H1 (cell line): ENCODE measurements at regions not wholly inside any gene's neighbourhood (a gene's known extent, or its start where the extent isn't known, plus 50 kb on each side); places are given as distances from the start of the nearest gene placed in this dataset.

Experiments used
- BRCA1 ChIP-seq: IDR thresholded peaks from 2 replicates; pipeline ENCODE4 v1.6.1; 2012; ENCODE audit warnings: low read depth, low read length, improper control_type of control experiment
- CEBPB ChIP-seq: IDR thresholded peaks from 2 replicates; pipeline ENCODE4 v1.6.1; 2012; ENCODE audit warnings: low read depth, low read length
- CHD1 ChIP-seq: IDR thresholded peaks from 2 replicates; pipeline ENCODE4 v1.6.1; 2012; ENCODE audit warnings: low read depth, low read length, improper control_type of control experiment
- POLR2A ChIP-seq, 2 experiments: IDR thresholded peaks; 1 replicate in 1 of 2; 2 replicates in 1 of 2; pipeline ENCODE4 v1.6.1; 2011; ENCODE audit warnings: low read depth in 2 of 2, low read length in 2 of 2, mild to moderate bottlenecking in 2 of 2; ENCODE audit errors: control extremely low read depth in 1 of 2
- RFX5 ChIP-seq: IDR thresholded peaks from 2 replicates; pipeline ENCODE4 v1.6.1; 2011; ENCODE audit warnings: low read depth, low read length, improper control_type of control experiment, borderline replicate concordance
- TF ChIP-seq, protein P1 (sequence below): fragments of 300-600 bp; sonication (generic); IDR thresholded peaks from 2 replicates; pipeline ENCODE4 v1.7.1; 2012; ENCODE audit warnings: low read length, moderate library complexity, mild to moderate bottlenecking, inconsistent platforms; ENCODE audit not compliant: insufficient replicate concordance

GRCh38 chr2:62391696-62392095 is 114.3 kb downstream of the TMEM17 start (continued):
- no peak for TF ChIP-seq RFX5
- TF ChIP-seq BRCA1, result no peak
- no peak for TF ChIP-seq CHD1
- no peak for TF ChIP-seq CEBPB
- TF ChIP-seq, protein P1, sequence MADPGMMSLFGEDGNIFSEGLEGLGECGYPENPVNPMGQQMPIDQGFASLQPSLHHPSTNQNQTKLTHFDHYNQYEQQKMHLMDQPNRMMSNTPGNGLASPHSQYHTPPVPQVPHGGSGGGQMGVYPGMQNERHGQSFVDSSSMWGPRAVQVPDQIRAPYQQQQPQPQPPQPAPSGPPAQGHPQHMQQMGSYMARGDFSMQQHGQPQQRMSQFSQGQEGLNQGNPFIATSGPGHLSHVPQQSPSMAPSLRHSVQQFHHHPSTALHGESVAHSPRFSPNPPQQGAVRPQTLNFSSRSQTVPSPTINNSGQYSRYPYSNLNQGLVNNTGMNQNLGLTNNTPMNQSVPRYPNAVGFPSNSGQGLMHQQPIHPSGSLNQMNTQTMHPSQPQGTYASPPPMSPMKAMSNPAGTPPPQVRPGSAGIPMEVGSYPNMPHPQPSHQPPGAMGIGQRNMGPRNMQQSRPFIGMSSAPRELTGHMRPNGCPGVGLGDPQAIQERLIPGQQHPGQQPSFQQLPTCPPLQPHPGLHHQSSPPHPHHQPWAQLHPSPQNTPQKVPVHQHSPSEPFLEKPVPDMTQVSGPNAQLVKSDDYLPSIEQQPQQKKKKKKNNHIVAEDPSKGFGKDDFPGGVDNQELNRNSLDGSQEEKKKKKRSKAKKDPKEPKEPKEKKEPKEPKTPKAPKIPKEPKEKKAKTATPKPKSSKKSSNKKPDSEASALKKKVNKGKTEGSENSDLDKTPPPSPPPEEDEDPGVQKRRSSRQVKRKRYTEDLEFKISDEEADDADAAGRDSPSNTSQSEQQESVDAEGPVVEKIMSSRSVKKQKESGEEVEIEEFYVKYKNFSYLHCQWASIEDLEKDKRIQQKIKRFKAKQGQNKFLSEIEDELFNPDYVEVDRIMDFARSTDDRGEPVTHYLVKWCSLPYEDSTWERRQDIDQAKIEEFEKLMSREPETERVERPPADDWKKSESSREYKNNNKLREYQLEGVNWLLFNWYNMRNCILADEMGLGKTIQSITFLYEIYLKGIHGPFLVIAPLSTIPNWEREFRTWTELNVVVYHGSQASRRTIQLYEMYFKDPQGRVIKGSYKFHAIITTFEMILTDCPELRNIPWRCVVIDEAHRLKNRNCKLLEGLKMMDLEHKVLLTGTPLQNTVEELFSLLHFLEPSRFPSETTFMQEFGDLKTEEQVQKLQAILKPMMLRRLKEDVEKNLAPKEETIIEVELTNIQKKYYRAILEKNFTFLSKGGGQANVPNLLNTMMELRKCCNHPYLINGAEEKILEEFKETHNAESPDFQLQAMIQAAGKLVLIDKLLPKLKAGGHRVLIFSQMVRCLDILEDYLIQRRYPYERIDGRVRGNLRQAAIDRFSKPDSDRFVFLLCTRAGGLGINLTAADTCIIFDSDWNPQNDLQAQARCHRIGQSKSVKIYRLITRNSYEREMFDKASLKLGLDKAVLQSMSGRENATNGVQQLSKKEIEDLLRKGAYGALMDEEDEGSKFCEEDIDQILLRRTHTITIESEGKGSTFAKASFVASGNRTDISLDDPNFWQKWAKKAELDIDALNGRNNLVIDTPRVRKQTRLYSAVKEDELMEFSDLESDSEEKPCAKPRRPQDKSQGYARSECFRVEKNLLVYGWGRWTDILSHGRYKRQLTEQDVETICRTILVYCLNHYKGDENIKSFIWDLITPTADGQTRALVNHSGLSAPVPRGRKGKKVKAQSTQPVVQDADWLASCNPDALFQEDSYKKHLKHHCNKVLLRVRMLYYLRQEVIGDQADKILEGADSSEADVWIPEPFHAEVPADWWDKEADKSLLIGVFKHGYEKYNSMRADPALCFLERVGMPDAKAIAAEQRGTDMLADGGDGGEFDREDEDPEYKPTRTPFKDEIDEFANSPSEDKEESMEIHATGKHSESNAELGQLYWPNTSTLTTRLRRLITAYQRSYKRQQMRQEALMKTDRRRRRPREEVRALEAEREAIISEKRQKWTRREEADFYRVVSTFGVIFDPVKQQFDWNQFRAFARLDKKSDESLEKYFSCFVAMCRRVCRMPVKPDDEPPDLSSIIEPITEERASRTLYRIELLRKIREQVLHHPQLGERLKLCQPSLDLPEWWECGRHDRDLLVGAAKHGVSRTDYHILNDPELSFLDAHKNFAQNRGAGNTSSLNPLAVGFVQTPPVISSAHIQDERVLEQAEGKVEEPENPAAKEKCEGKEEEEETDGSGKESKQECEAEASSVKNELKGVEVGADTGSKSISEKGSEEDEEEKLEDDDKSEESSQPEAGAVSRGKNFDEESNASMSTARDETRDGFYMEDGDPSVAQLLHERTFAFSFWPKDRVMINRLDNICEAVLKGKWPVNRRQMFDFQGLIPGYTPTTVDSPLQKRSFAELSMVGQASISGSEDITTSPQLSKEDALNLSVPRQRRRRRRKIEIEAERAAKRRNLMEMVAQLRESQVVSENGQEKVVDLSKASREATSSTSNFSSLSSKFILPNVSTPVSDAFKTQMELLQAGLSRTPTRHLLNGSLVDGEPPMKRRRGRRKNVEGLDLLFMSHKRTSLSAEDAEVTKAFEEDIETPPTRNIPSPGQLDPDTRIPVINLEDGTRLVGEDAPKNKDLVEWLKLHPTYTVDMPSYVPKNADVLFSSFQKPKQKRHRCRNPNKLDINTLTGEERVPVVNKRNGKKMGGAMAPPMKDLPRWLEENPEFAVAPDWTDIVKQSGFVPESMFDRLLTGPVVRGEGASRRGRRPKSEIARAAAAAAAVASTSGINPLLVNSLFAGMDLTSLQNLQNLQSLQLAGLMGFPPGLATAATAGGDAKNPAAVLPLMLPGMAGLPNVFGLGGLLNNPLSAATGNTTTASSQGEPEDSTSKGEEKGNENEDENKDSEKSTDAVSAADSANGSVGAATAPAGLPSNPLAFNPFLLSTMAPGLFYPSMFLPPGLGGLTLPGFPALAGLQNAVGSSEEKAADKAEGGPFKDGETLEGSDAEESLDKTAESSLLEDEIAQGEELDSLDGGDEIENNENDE, result no peak
- TF ChIP-seq POLR2A (IDR thresholded peaks at IDR 0.05; ENCODE audit: control extremely low read depth in 1 of 2, low read depth in 2 of 2, low read length in 2 of 2), result no peak
